NCI-H1092 (cell line): ENCODE measurements at regions not wholly inside any gene's neighbourhood (a gene's known extent, or its start where the extent isn't known, plus 50 kb on each side); places are given as distances from the start of the nearest gene placed in this dataset.

ENCODE experiments used
- DNase-seq: peaks from one replicate; lab custom pipeline; 2025; lab: John Stamatoyannopoulos, UW

DNA sequence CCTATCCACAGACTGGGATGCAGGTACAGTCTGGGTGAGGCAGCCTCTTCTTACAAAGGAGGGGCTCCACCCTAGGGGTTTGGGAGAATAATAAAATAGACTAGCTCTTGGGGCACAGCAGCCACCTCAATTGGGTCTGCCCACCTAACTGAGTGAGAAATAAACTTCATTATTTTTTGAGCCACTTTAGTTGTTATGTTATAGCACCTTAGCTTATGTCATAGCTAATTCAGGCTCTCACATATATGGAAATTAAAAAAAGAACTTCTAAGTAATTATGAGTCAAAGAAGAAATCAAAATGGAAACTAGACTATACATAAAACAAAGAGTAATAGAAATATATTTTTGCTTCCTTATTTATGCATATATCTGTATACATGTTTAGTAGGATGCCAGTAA lies 318.5 kb upstream of the B3GALT2 start:
- DNase-seq = no peak

DNA sequence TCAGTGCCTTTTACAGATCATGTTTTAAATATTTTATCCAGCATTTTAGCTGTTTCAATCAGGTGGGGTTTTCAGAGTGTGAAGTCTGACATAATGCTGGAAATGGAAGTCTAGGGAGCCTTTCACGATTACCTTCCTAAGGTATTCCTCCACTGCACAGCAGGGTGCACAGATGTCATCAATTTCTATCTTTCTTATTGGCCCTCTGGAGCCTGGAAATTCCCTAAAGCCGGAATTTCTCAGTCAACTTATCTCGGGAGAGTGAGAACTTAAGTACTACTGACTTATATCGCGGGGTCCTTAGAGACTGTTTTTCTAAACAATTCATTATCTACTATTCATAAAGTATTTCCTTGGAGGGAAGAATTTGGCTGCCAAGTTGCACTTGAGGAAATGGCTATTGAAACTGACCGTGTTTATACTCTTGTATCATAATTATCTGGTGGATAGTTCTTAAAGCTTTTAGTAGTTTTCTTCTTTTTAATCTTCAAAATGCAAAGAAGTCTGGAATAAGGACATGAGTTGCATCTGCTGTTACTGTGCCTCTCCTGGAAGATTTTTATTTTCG lies 311.8 kb upstream of the B3GALT2 start:
- DNase-seq = no peak

DNA sequence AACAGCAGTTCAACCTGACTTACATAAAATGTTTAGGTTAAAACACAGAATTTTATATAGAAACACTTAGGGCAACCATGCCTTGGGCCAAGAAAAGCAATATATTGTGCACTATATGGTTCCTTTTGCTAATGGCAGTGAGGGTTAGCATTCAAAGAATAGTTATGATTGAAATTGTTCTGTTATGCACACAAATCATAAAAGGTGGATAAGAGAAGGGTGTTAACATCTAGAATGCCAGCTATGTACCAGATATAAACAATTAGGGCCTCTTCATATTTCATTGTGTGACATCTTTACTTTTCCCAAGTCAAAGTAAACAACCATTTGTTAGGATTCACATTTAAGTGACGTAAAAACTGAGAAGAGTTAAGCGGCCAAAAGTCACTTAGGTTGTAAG lies 308.0 kb upstream of the B3GALT2 start:
- DNase-seq = no peak

DNA sequence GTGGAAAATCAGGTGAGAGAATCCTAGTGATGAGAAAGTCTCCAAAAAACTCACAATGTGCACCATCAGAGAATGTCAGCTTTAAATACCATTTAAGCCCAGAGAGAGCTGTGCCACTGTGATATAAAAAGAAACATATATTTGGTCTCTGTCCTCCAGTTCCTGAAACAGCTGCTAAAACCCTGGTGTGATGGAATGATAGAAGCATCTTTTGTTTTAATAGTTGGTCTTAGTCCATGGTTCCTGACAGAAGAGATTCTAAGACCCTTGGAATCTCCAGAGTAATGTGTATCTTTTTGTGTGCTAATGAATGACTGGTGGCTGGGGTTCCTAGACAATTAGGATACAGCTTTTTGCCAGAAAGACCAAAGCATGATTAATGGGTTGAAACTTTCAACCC lies 302.8 kb upstream of the B3GALT2 start:
- DNase-seq = no peak

DNA sequence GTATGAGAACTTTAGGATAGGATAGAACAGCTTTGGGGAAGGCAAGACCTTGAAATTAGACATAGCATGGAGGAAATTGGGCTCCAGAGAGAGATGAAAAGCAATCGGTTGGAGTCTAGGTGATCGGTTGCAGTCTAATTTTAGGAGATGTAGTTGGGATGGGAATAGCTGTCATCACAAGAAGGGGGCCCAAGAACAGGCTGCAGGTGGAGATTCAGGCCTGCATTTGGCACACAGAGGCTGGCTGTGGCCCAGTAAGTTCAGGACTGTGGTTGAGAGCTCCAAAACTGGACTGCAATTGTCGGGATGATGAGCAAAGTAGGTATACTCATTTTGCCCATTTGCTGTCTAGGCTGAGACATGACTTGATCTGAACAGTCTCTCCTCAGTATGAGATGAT lies 301.3 kb upstream of the B3GALT2 start:
- no peak for DNase-seq

DNA sequence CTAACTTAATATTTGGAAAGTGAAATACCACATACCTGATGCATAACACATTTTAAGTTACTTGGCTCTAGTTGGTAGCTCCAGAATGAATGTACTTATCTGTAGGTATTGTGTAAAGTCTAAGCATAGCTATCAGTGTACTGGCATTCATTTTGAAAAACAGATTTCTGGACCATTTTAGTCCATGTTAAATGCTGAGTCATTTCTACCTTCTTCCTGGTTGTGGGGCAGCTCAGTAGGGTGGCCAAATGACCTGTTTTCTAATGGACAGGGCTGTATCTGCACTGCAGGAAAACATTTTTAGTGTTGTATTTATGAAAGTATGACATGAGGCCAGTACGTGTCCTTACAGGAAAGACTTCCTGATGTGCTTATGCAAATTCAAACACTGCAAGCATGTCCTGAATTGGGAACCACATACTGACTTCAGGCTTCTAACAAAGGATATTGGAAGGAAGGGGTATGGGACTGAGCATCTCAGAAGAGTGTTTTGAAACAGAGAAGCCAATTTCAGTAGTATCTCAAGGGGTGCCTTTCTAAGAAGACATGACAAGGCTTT lies 300.3 kb upstream of the B3GALT2 start:
- DNase-seq = no peak

DNA sequence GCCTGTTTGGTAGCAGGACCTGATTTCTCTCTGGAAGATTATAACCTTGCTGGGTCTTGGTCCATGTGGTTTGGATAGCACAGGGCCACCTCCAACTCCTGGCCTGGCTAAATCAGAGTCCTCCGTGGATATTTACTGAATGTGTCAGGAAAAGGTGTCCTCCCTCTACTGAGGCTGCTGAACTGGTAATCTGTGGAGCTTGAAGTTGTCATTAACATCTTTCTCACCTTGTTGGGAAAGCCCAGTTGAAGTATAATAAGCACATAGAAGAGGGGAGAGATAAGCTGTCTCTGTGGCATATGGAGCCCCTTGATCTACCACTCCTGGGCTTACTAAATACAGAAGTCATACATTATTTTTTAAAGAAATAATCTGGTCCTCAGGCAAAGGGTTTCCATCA lies 294.3 kb upstream of the B3GALT2 start:
- DNase-seq = no peak

DNA sequence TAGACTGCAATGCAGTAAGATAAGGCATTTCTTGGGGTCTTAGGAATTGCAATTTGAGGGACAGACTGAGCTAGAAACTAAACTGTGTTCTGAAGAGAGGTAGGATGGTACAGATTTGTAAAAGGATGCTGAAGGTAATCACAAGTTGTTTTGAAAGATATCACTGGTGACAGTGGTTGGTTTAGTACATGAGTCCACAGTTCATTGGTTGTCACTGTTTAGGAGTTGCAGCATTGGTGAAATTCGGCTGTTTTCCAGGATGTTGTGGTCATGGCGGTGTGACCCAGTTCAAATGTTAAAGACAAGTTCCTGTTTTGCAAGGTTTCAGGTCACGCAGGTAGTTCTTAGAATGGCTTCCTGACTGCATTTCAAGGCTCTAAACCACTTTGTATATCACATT lies 292.8 kb upstream of the B3GALT2 start:
- DNase-seq = no peak

DNA sequence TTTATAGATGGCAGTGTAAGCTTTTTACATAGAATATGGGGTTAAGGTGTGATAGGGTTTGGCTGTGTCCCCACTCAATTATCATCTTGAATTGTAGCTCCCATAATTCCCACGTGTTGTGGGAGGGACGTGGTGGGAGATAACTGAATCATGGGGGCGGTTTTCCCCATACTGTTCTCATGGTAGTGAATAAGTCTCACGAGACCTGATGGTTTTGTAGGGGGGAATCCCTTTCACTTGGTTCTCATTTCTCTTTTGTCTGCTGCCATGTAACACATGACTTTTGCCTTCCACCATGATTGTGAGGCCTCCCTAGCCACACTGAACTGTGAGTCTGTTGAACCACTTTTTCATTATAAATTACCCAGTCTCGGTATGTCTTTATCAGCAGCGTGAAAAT lies 290.3 kb upstream of the B3GALT2 start:
- DNase-seq = no peak

DNA sequence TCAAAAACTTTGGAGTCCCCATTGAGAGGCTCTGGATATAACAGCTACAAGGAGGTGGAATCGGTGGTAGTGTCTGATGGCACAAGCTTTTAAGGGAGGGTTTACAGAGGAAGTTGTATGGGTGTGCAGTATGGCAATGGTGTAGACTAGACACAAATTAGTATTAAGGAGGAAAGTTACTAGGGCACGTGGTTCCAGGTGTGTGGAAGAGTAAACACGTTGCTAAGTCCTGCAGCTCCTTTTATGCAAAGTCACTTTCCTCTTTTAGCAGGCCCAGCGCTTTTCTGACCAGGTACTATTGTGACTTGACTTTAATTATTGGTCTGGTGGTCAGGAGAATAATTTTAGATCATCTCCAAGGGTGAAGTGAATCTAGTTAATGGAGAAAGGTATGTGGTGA lies 287.5 kb upstream of the B3GALT2 start:
- DNase-seq = no peak

DNA sequence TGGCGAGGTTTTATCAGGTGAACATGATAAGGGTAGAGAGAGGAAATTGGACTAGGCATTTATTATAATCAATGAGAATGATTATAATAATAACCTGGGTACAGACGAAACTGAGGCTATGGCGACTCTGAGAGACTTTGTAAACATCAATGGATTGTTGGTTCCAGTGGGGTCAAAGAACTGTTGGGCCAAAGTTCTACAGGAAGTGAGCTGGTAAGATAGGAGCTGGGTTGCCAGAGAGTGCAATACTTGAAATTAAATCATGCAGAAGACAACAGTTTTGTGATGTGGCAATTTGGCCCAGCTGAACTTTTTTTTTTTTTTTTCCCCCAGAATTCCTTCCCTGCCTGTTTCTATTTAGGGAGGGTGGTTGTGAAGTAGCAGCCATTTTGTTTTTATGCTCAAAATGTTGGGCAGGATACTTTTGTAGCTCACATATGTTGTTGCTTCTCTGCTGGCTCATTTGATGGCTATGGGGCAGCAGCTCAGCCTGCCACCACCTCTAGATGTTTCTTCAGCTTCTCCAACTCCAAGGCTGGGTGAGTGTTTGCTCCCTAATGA lies 286.5 kb upstream of the B3GALT2 start:
- no peak for DNase-seq

DNA sequence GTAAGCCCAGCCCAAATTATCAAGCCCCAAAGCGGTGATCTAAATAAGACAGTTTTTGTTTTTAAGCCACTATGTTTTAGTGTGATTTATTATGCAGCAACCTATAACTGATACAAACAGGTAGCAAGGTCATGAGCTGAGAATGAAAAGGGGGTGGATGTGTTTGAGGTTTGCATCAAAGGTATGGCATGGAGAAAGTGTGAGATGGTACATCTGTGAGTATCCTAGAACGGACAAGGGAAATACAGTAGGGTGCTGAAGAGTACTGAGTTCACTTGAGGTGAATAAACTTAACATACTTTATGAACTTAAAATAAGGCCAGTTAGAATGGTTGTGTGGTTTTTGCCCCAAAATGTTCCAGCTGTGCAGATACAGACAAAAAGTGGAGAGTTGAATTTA lies 286.0 kb upstream of the B3GALT2 start:
- DNase-seq = no peak

DNA sequence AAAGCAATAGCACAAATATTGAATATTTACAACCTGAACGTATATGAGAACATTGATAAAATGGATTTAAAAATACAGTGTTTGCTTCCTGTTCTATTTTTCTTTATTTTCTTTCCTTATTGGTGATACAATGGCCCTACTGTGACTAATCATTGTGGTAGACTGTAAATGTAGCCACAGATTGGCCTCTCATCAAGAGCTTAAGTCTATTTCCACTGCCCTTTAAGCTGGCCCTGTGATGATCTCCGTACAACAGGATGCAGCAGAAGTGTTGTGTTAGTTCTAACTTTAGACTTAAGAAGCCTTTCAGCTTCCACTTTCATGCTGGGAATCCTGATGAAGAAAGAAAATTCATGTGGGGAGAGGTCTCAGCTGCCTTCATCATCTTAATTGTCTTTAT lies 285.6 kb upstream of the B3GALT2 start:
- DNase-seq = no peak

DNA sequence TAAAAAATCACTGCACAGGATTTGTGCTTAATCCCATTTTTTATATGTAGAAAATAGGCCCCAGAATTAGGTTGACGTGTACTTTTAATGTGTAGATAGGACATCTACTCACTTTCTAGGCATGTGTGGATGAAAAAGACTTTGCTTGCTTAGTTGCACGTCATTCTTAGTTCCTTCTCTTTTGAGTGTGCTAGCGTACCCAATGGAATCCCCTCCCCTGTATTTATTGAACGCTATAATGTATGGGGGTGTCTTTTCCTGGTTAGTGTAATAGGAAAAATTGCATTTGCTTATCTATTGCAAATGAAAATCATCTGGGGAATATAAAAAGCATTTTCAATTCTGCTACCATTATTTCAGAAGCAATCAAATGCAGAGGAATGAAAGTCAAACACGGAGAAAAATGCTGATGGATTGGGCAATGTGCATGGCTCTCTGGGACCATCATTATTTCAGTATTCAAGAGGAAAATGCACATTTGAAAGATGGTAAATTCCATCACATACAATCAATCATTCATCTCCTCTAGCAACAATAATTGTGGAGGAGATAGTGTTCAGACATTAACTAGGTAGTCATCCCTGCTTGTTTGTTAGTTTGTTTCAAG lies 277.0 kb upstream of the B3GALT2 start:
- DNase-seq = no peak

DNA sequence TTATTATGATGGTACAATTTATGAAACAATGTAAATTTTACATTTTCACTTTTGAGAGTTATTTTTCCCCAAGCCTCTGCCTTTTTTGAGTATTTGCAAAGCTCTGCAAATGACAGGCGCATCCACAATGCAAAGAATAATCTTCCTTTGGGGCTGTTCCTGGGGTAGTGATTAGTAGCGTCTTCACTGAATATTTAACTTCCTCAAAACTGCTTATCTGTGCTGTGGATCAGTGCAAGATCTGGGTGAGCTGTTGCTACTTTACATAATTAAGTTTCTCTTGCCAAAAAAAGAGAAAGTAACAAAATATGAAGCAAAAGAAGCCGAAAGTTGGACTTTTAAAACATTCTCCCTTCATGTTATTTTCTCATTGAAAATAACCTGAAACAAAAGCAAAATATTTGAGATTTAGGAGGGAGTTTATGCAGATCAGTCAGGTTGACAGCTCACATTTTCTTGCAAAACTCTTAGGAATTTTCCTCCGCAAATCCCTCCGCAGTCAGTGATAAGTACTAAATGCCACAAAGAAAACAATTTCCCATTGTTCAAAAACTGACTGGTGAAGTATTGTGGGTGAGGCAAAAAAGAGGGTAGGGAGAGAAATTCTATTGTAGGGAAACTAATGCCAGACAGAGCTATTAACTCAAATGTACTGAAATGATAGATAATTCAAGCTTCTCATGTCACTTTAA lies 276.4 kb upstream of the B3GALT2 start:
- DNase-seq = no peak

DNA sequence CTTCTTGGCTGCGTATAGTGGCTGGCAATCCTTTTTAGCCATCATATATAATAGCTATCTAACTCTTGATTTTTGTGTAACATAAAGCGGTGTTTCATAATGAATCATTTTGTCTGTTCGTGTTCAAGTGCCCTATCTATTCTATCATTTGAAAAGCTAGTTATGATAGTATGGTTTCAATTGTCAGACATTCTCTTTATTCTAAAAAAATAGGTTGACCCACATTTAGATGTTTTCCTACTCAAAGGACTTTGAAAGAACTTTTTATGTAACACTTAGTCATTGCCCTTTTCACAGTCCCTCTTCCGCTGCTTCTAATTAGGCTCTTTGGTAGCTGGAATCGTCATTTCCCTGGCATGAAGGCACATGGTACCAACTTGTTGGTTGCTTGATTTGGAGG lies 272.2 kb upstream of the B3GALT2 start:
- no peak for DNase-seq

DNA sequence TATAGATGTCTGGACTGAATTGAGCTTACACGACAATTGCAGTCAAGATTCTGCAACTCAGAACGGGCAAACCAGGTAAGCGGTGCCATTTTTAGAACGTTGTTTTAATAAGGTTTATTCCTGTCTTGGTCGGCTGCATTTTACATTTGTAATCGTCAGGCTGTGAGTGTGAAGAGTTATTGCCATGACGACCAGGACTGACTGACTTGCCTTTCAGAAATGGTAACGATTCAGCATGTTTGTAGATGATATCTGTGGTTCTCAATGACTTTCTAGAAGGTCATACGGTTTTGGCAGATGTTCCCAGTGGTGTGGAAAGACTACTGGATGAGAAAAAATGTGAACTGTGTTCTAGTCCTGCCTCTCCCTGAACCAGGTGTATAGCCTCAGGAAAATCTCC lies 271.3 kb upstream of the B3GALT2 start:
- no peak for DNase-seq

DNA sequence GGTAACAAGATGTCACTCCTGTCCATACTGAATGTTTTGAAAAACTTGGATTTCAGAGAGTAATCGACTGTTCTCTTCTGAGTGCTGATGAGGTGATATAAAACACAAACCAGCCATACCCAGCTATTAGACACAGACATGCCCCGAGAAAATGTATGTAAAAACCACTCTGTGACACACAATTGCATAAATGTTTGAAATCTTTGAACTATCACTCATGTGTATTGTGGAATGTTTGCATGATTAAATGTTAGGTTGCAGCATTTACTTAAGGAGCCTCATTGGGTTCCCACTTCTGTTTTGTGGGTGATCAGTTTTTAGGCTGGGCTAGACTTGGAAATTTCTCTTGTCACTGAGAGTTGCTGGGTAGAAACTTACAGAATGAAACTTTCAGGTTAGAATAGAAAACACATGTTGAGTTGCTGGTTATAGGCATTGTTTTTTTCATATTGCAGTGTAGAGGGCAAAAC lies 270.4 kb upstream of the B3GALT2 start:
- no peak for DNase-seq

DNA sequence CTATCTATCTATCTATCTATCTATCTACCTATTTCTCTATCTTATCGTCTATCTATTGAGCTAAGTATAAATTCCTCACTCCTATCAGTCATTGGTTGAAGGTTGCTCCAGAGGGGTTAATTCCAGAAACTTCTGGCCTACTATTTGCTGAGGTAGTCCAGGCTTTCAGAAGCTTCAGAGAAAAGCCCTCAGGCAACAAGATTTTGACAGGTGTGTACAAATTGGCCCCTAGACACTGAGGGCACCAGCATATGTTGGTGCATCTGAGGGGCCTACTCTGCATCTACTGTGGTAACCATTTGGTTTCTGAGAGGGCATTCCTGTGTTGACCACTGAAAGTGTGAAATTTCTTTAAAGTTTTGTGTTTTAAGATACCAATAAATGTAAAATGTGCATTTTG lies 265.2 kb upstream of the B3GALT2 start:
- no peak for DNase-seq

DNA sequence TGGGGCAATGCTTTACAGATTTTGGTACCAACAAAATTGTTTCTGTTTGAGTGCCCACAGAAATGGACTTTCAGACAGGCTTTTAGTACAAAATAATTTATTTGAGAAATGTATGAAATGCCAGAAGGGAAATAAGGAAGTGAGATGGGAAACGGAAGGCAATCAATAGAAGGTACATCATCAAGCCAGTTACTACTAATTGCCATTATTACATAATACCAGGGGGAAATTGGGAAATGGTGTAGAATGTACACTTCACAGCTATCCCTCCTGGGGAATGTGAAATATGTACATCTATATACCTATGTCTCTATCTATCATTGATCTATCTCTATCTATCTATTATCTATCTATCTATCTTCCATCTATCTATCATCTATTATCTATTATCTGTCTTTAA lies 264.6 kb upstream of the B3GALT2 start:
- DNase-seq = no peak

DNA sequence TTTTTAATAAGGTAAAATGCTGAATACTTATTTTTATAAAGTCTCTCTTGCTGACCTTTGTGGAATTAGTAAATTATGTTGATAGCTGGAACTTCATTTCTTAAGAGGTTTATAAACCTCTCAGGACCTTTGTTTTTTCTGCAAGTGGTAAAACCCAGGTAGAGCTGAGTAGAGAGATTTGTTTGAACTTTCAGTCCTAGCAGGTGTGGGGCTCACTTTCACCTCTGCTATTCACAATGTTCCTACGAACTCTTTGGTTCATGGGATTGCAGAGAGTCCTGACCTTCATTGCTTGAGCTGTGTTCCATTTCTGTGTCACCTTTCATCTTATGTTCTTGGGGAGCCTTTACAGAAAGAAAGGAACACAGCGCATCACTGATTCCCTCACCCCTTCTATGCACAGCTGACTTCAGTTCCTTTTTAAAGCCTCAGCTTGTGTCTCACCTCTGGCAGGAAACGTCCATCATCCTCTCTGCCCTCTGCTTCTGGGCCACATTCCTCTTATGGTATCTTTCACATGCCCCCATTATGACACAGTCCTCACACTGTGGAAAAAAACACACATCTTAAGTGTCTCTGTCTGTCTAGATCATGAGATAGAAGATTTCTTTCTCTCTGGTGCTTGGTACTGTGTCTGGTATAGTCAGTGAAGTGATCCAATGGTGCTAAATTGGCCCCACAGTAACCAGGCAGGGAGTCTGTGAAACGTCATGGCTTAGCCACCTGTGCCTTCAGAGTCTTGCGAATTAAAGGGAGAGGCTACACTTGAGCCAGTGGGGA lies 262.5 kb upstream of the B3GALT2 start:
- DNase-seq = no peak

DNA sequence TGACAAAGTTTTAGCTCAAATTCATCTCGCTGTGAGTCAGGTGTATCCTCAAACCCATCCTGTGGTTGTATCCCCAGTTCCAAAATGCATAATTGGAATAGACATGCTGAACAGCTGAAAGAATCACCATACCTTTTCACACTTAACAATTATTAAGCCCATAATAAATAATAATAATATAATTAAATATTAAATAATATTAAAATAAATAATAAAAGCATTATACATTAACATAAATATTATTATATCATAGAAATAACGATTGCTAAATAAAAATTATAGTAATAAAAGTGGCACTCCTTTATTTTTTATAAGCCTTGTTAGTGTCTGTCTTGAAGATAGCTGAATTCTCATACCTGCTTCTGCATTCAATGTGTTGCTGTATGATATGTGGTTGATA lies 257.5 kb upstream of the B3GALT2 start:
- no peak for DNase-seq
